ENCODE measurements at regions not wholly inside any gene's neighbourhood (a gene's known extent, or its start where the extent isn't known, plus 50 kb on each side); places are given as distances from the start of the nearest gene placed in this dataset.

GRCh38 chrX:151828439-151829080 lies 84.1 kb upstream of the MAGEA4 start:
- no peak for TF ChIP-seq SUZ12 (IDR thresholded peaks at IDR 0.05)
- TF ChIP-seq FOXK2 (IDR thresholded peaks at IDR 0.05): no peak
- TF ChIP-seq SP1 (IDR thresholded peaks at IDR 0.05): no peak
- TF ChIP-seq ZNF384 (IDR thresholded peaks at IDR 0.05): no peak

Data from HEK293T (cell line).